ENCODE measurements at regions not wholly inside any gene's neighbourhood (a gene's known extent, or its start where the extent isn't known, plus 50 kb on each side); places are given as distances from the start of the nearest gene placed in this dataset.

GRCh38 chr18:68283834-68284233 is 431.1 kb downstream of the TMX3 start:
- in situ Hi-C loops (cut with MboI; ENCODE audit: low pct_ligation_motif_present in 1 of 4, low pct_unique_long_range_greater_than_20kb in 1 of 4, low sequenced_read_pairs in 3 of 4) (no loop called here), intact Hi-C loops (cut with DNase I; ENCODE audit: low total_unique reads) (no loop called here)
- no peaks in the 10 kb centered on the region for H3K9me3 ChIP-seq
- DNase-seq: no peak
- no peak overlapping the region for H3K27ac ChIP-seq
- 45 to 63% methylated on average over 3 of the region's 3 CpGs for WGBS, 2 donors (ENCODE audit: low coverage in 1 of 2)
- no peaks in the 10 kb centered on the region for H3K27me3 ChIP-seq
- TF ChIP-seq EP300 (IDR thresholded peaks at IDR 0.05; ENCODE audit: low read depth) (no peak), POLR2A (IDR thresholded peaks at IDR 0.05) (no peak), POLR2AphosphoS5 (IDR thresholded peaks at IDR 0.05) (no peak), CTCF (IDR thresholded peaks at IDR 0.05) (no peak)
- H3K36me3 ChIP-seq: no peaks in the 10 kb centered on the region
- H3K4me3 ChIP-seq: no peak overlapping the region
- no peaks in the 10 kb centered on the region for H3K4me1 ChIP-seq

- Histone ChIP-seq H3K36me3 (no peaks in the 10 kb centered on the region), H3K27me3 (no peaks in the 10 kb centered on the region), H3K9me3 (no peaks in the 10 kb centered on the region), H3K27ac (no peak overlapping the region), H3K4me3 (no peak overlapping the region), H3K4me1 (no peaks in the 10 kb centered on the region)
- intact Hi-C loops (cut with DNase I; ENCODE audit: low total_unique reads): no loop called here
- TF ChIP-seq CTCF (IDR thresholded peaks at IDR 0.05) (no peak), EP300 (IDR thresholded peaks at IDR 0.05; ENCODE audit: low read depth) (no peak), POLR2A (IDR thresholded peaks at IDR 0.05) (no peak)
- WGBS, 2 donors (ENCODE audit: low coverage in 1 of 2): 55 to 78% methylated on average over 2 of the region's 2 CpGs
- no peak for DNase-seq
- in situ Hi-C loops (cut with MboI; ENCODE audit: low pct_ligation_motif_present in 1 of 4, low pct_unique_long_range_greater_than_20kb in 1 of 4, low sequenced_read_pairs in 3 of 4): no loop called here
Measured at GRCh38 chr18:68282232-68282631, 432.7 kb downstream of the TMX3 start.

- Histone ChIP-seq H3K27me3 (no peaks in the 10 kb centered on the region), H3K4me1 (no peaks in the 10 kb centered on the region), H3K4me3 (no peak overlapping the region), H3K9me3 (no peaks in the 10 kb centered on the region), H3K36me3 (no peaks in the 10 kb centered on the region), H3K27ac (no peak overlapping the region)
- TF ChIP-seq POLR2AphosphoS5 (IDR thresholded peaks at IDR 0.05) (no peak), POLR2A (IDR thresholded peaks at IDR 0.05) (no peak), CTCF (IDR thresholded peaks at IDR 0.05) (no peak), EP300 (IDR thresholded peaks at IDR 0.05; ENCODE audit: low read depth) (no peak)
- no peak for DNase-seq
- in situ Hi-C loops (cut with MboI; ENCODE audit: low pct_ligation_motif_present in 1 of 4, low pct_unique_long_range_greater_than_20kb in 1 of 4, low sequenced_read_pairs in 3 of 4) (no loop called here), intact Hi-C loops (cut with DNase I; ENCODE audit: low total_unique reads) (no loop called here)
- WGBS, 2 donors (ENCODE audit: low coverage in 1 of 2): 45% methylated on average over 1 of the region's 1 CpG; no CpG with 5 or more reads in 1 of the 2 donors
Measured at GRCh38 chr18:68275616-68276015, 439.3 kb downstream of the TMX3 start.

- in situ Hi-C loops (cut with MboI; ENCODE audit: low pct_ligation_motif_present in 1 of 4, low pct_unique_long_range_greater_than_20kb in 1 of 4, low sequenced_read_pairs in 3 of 4) (no loop called here), intact Hi-C loops (cut with DNase I; ENCODE audit: low total_unique reads) (no loop called here)
- no peak for DNase-seq
- H3K27me3 ChIP-seq: no peaks in the 10 kb centered on the region
- H3K4me3 ChIP-seq: no peak overlapping the region
- no peaks in the 10 kb centered on the region for H3K36me3 ChIP-seq
- TF ChIP-seq CTCF (IDR thresholded peaks at IDR 0.05): no peak
- no peak for TF ChIP-seq POLR2AphosphoS5 (IDR thresholded peaks at IDR 0.05)
- no peak for TF ChIP-seq EP300 (IDR thresholded peaks at IDR 0.05; ENCODE audit: low read depth)
- no peak for TF ChIP-seq POLR2A (IDR thresholded peaks at IDR 0.05)
- no peaks in the 10 kb centered on the region for H3K9me3 ChIP-seq
- H3K4me1 ChIP-seq: no peaks in the 10 kb centered on the region
- WGBS, 2 donors (ENCODE audit: low coverage in 1 of 2): 75 to 86% methylated on average over 3 of the region's 3 CpGs
- no peak overlapping the region for H3K27ac ChIP-seq
Measured at GRCh38 chr18:68270017-68270416, 444.9 kb downstream of the TMX3 start.
